ENCODE measurements at regions not wholly inside any gene's neighbourhood (a gene's known extent, or its start where the extent isn't known, plus 50 kb on each side); places are given as distances from the start of the nearest gene placed in this dataset.
A peak's percentile ranks its signal among the peaks of the same experiment; 100 is the strongest.

- H3K4me1 Mint-ChIP-seq (ENCODE audit: low read depth, unreplicated experiment): no peaks in the 10 kb centered on the region
- no peaks in the 10 kb centered on the region for H3K9me3 Mint-ChIP-seq (ENCODE audit: unreplicated experiment)
- no peak overlapping the region for H3K4me3 Mint-ChIP-seq (ENCODE audit: unreplicated experiment)
- no peaks in the 10 kb centered on the region for H3K36me3 Mint-ChIP-seq (ENCODE audit: unreplicated experiment)
- H3K27me3 Mint-ChIP-seq (ENCODE audit: unreplicated experiment): no peaks in the 10 kb centered on the region
- no peak for TF ChIP-seq CTCF (IDR thresholded peaks at IDR 0.05; ENCODE audit: partially characterized antibody, unreplicated experiment)
- no peak for DNase-seq
- H3K27ac Mint-ChIP-seq (ENCODE audit: unreplicated experiment): no peak overlapping the region
Measured at GRCh38 chr5:74221413-74221812, 419.1 kb downstream of the ENC1 start.

GRCh38 chr5:74216012-74216411 is 424.5 kb downstream of the ENC1 start:
- no peak overlapping the region for H3K27ac Mint-ChIP-seq (ENCODE audit: unreplicated experiment)
- no peaks in the 10 kb centered on the region for H3K27me3 Mint-ChIP-seq (ENCODE audit: unreplicated experiment)
- H3K4me1 Mint-ChIP-seq (ENCODE audit: low read depth, unreplicated experiment): no peaks in the 10 kb centered on the region
- no peak for TF ChIP-seq CTCF (IDR thresholded peaks at IDR 0.05; ENCODE audit: partially characterized antibody, unreplicated experiment)
- no peak for DNase-seq
- H3K36me3 Mint-ChIP-seq (ENCODE audit: unreplicated experiment): no peaks in the 10 kb centered on the region
- H3K4me3 Mint-ChIP-seq (ENCODE audit: unreplicated experiment): no peak overlapping the region
- no peaks in the 10 kb centered on the region for H3K9me3 Mint-ChIP-seq (ENCODE audit: unreplicated experiment)

GRCh38 chr5:74212336-74212735 is 428.2 kb downstream of the ENC1 start:
- Mint-ChIP-seq H3K27ac (ENCODE audit: unreplicated experiment) (no peak overlapping the region), H3K4me1 (ENCODE audit: low read depth, unreplicated experiment) (peaks cover under 1% of the 10 kb centered on the region), H3K4me3 (ENCODE audit: unreplicated experiment) (no peak overlapping the region), H3K27me3 (ENCODE audit: unreplicated experiment) (no peaks in the 10 kb centered on the region), H3K36me3 (ENCODE audit: unreplicated experiment) (no peaks in the 10 kb centered on the region), H3K9me3 (ENCODE audit: unreplicated experiment) (no peaks in the 10 kb centered on the region)
- TF ChIP-seq CTCF (IDR thresholded peaks at IDR 0.05; ENCODE audit: partially characterized antibody, unreplicated experiment): peak; percentile 27
- no peak for DNase-seq

GRCh38 chr5:74209571-74209970 is 431.0 kb downstream of the ENC1 start:
- Mint-ChIP-seq H3K27ac (ENCODE audit: unreplicated experiment) (no peak overlapping the region), H3K36me3 (ENCODE audit: unreplicated experiment) (no peaks in the 10 kb centered on the region), H3K27me3 (ENCODE audit: unreplicated experiment) (no peaks in the 10 kb centered on the region), H3K4me3 (ENCODE audit: unreplicated experiment) (no peak overlapping the region), H3K4me1 (ENCODE audit: low read depth, unreplicated experiment) (peaks cover 11% of the 10 kb centered on the region), H3K9me3 (ENCODE audit: unreplicated experiment) (no peaks in the 10 kb centered on the region)
- no peak for DNase-seq
- no peak for TF ChIP-seq CTCF (IDR thresholded peaks at IDR 0.05; ENCODE audit: partially characterized antibody, unreplicated experiment)

- Mint-ChIP-seq H3K4me1 (ENCODE audit: low read depth, unreplicated experiment) (peaks cover 11% of the 10 kb centered on the region), H3K9me3 (ENCODE audit: unreplicated experiment) (no peaks in the 10 kb centered on the region), H3K27ac (ENCODE audit: unreplicated experiment) (no peak overlapping the region), H3K27me3 (ENCODE audit: unreplicated experiment) (no peaks in the 10 kb centered on the region), H3K36me3 (ENCODE audit: unreplicated experiment) (no peaks in the 10 kb centered on the region), H3K4me3 (ENCODE audit: unreplicated experiment) (no peak overlapping the region)
- TF ChIP-seq CTCF (IDR thresholded peaks at IDR 0.05; ENCODE audit: partially characterized antibody, unreplicated experiment): no peak
- no peak for DNase-seq
Measured at GRCh38 chr5:74206579-74207550, 433.7 kb downstream of the ENC1 start.
